H1 (cell line): ENCODE measurements at regions not wholly inside any gene's neighbourhood (a gene's known extent, or its start where the extent isn't known, plus 50 kb on each side); places are given as distances from the start of the nearest gene placed in this dataset.
"Not testable (repeated sequence)": the region's sequence is repeated elsewhere in the genome, so short reads cannot be mapped to it uniquely, and the experiment has no call there.

Experiments
- CTCF ChIA-PET: fragments of 300-600 bp; sonication (Branson Sonifier 250); formaldehyde crosslinking; loops from one replicate; lab custom pipeline; 2021; ENCODE audit not compliant: partially characterized antibody; lab: Charles Lee
- POLR2A ChIA-PET: fragments of 300-600 bp; sonication (Branson Sonifier 250); formaldehyde crosslinking; loops from one replicate; lab custom pipeline; 2021; ENCODE audit warnings: inconsistent platforms; ENCODE audit not compliant: partially characterized antibody; lab: Charles Lee
- DNase-seq, 2 experiments: peaks; one replicate each; pipeline versions ENCODE4 v3.0.0 to v3.0.0-alpha.2; 2010 to 2022; ENCODE audit warnings: low spot score in 2 of 2, low read depth in 1 of 2, mixed read lengths in 1 of 2
- FAIRE-seq: peaks from 2 replicates; lab custom pipeline; 2011; peaks lifted over from hg19 to GRCh38; lab: Jason Lieb, UNC
- H2AFZ ChIP-seq: 2 replicates; pipeline ENCODE4 v1.8.1; 2012; ENCODE audit warnings: low read length, inconsistent platforms
- H2AK5ac ChIP-seq: 2 replicates; pipeline ENCODE4 v1.6.1; 2013; ENCODE audit warnings: low read depth, low read length
- H2BK120ac ChIP-seq: replicated peaks from 2 replicates; pipeline ENCODE3; 2013; ENCODE audit warnings: low read depth, low read length, inconsistent platforms
- H2BK12ac ChIP-seq: 2 replicates; pipeline ENCODE4 v1.6.1; 2013; ENCODE audit warnings: low read depth, low read length
- H2BK15ac ChIP-seq: 2 replicates; pipeline ENCODE4 v1.6.1; 2013; ENCODE audit warnings: low read length
- H2BK20ac ChIP-seq: 2 replicates; pipeline ENCODE4 v1.6.1; 2013; ENCODE audit warnings: low read length
- H2BK5ac ChIP-seq: 2 replicates; pipeline ENCODE4 v1.6.1; 2013; ENCODE audit warnings: low read depth, low read length
- H3K14ac ChIP-seq: 2 replicates; pipeline ENCODE4 v1.6.1; 2013; ENCODE audit warnings: inconsistent platforms; ENCODE audit not compliant: insufficient read length
- H3K18ac ChIP-seq: 2 replicates; pipeline ENCODE4 v1.6.1; 2013; ENCODE audit warnings: low read length; ENCODE audit errors: extremely low read depth
- H3K23ac ChIP-seq: 2 replicates; pipeline ENCODE4 v1.6.1; 2013; ENCODE audit warnings: inconsistent platforms; ENCODE audit not compliant: insufficient read length
- H3K23me2 ChIP-seq: 2 replicates; pipeline ENCODE4 v1.6.1; 2013; ENCODE audit warnings: low read depth, low read length
- H3K27ac ChIP-seq: 2 replicates; pipeline ENCODE4 v1.6.1; 2011; ENCODE audit warnings: low read depth, low read length, inconsistent platforms
- H3K27me3 ChIP-seq, 4 experiments: replicated peaks in 1 of 4; 1 replicate in 1 of 4; 2 replicates in 3 of 4; pipeline versions ENCODE4 v1.6.1 to v1.8.1; 2011 to 2013; ENCODE audit warnings: low read length in 3 of 4, mild to moderate bottlenecking in 3 of 4, inconsistent platforms in 2 of 4, mixed read lengths in 2 of 4, moderate library complexity in 1 of 4; ENCODE audit not compliant: control insufficient read depth in 3 of 4, insufficient read depth in 3 of 4; ENCODE audit errors: extremely low read depth in 1 of 4
- H3K36me3 ChIP-seq, 4 experiments: 2 replicates each; pipeline versions ENCODE4 v1.6.1 to v1.8.1; 2011 to 2013; ENCODE audit warnings: mild to moderate bottlenecking in 4 of 4, low read length in 3 of 4, moderate library complexity in 2 of 4, control low read depth in 1 of 4, inconsistent platforms in 1 of 4; ENCODE audit not compliant: insufficient read depth in 4 of 4, control insufficient read depth in 2 of 4
- H3K4ac ChIP-seq: replicated peaks from 2 replicates; pipeline ENCODE3; 2013; ENCODE audit warnings: low read length, low read depth, mixed read lengths, inconsistent platforms; ENCODE audit not compliant: insufficient read length
- H3K4me1 ChIP-seq, 4 experiments: replicated peaks in 1 of 4; 1 replicate in 1 of 4; 2 replicates in 3 of 4; pipeline versions ENCODE4 v1.6.1 to v1.8.1; 2011 to 2013; ENCODE audit warnings: low read length in 3 of 4, inconsistent platforms in 2 of 4, mixed read lengths in 1 of 4; ENCODE audit not compliant: insufficient read depth in 4 of 4, control insufficient read depth in 3 of 4
- H3K4me2 ChIP-seq, 2 experiments: 2 replicates each; pipeline versions ENCODE4 v1.6.1 to v1.8.1; 2011 to 2013; ENCODE audit warnings: low read depth in 2 of 2, low read length in 2 of 2, control low read depth in 1 of 2, inconsistent platforms in 1 of 2, mild to moderate bottlenecking in 1 of 2; ENCODE audit not compliant: insufficient read depth in 1 of 2
- H3K4me3 ChIP-seq, 4 experiments: fragments of 200-600, 300-600 bp in 1 of 4; sonication (generic), shearing (Covaris generic), sonication (Bioruptor Twin) in 1 of 4; 2 replicates each; pipeline versions ENCODE4 v1.5.1 to v1.8.1; 2011 to 2016; ENCODE audit warnings: low read length in 4 of 4, low read depth in 3 of 4, control low read depth in 2 of 4, inconsistent platforms in 2 of 4, mild to moderate bottlenecking in 2 of 4, mixed read lengths in 1 of 4, moderate library complexity in 1 of 4; ENCODE audit not compliant: insufficient read depth in 2 of 4; ENCODE audit errors: extremely low read depth in 1 of 4
- H3K56ac ChIP-seq: replicated peaks from 2 replicates; pipeline ENCODE3; 2013; ENCODE audit warnings: low read depth, mild to moderate bottlenecking, mixed read lengths, low read length, inconsistent platforms; ENCODE audit not compliant: insufficient read length
- H3K79me1 ChIP-seq: 2 replicates; pipeline ENCODE4 v1.6.1; 2013; ENCODE audit warnings: low read depth, low read length, control low read depth
- H3K79me2 ChIP-seq, 2 experiments: 2 replicates each; pipeline versions ENCODE4 v1.6.1 to v1.8.1; 2012 to 2013; ENCODE audit warnings: low read length in 2 of 2, mild to moderate bottlenecking in 2 of 2, inconsistent platforms in 1 of 2; ENCODE audit not compliant: insufficient read depth in 2 of 2, control insufficient read depth in 1 of 2
- H3K9ac ChIP-seq, 4 experiments: replicated peaks in 1 of 4; 1 replicate in 1 of 4; 2 replicates in 3 of 4; pipeline versions ENCODE4 v1.6.1 to v1.8.1; 2011 to 2013; ENCODE audit warnings: low read depth in 3 of 4, low read length in 3 of 4, control low read depth in 2 of 4, mild to moderate bottlenecking in 2 of 4, moderate library complexity in 2 of 4, inconsistent platforms in 1 of 4; ENCODE audit errors: extremely low read depth in 1 of 4
- H3K9me3 ChIP-seq, 2 experiments: 2 replicates each; pipeline versions ENCODE4 v1.6.1 to v1.8.1; 2012 to 2013; ENCODE audit warnings: mild to moderate bottlenecking in 2 of 2, moderate library complexity in 2 of 2, control low read depth in 1 of 2, inconsistent platforms in 1 of 2, low read depth in 1 of 2, low read length in 1 of 2, mixed read lengths in 1 of 2; ENCODE audit not compliant: insufficient read depth in 2 of 2
- H4K20me1 ChIP-seq, 2 experiments: replicated peaks in 1 of 2; 2 replicates each; pipeline versions ENCODE3 to v1.8.1; 2011 to 2013; ENCODE audit warnings: inconsistent platforms in 2 of 2, low read length in 2 of 2, mild to moderate bottlenecking in 1 of 2; ENCODE audit not compliant: insufficient read depth in 2 of 2, control insufficient read depth in 1 of 2
- H4K5ac ChIP-seq: 2 replicates; pipeline ENCODE4 v1.6.1; 2013; ENCODE audit warnings: low read length, low read depth, mixed read lengths, inconsistent platforms; ENCODE audit not compliant: insufficient read length
- H4K8ac ChIP-seq: 2 replicates; pipeline ENCODE4 v1.8.0; 2013; ENCODE audit warnings: mild to moderate bottlenecking, moderate library complexity, low read length, inconsistent platforms; ENCODE audit not compliant: insufficient read depth; ENCODE audit errors: extremely low read depth
- H4K91ac ChIP-seq: replicated peaks from 2 replicates; pipeline ENCODE3; 2013; ENCODE audit warnings: low read length, mixed read lengths, inconsistent platforms; ENCODE audit not compliant: insufficient read length
- E2F6 ChIP-seq: IDR thresholded peaks from 2 replicates; pipeline ENCODE4 v1.6.1; 2012; ENCODE audit warnings: inconsistent platforms
- MAFK ChIP-seq: IDR thresholded peaks from 2 replicates; pipeline ENCODE4 v1.6.1; 2012; ENCODE audit warnings: low read depth, mild to moderate bottlenecking, improper control_type of control experiment, low read length
- SP1 ChIP-seq: IDR thresholded peaks from 2 replicates; pipeline ENCODE4 v1.6.1; 2011; ENCODE audit warnings: low read depth, low read length
- SRF ChIP-seq: IDR thresholded peaks from 2 replicates; pipeline ENCODE4 v1.6.1; 2011; ENCODE audit warnings: mild to moderate bottlenecking, low read depth, low read length, moderate library complexity
- TAF1 ChIP-seq: IDR thresholded peaks from 2 replicates; pipeline ENCODE4 v1.6.1; 2011; ENCODE audit warnings: mild to moderate bottlenecking, low read depth, low read length
- ZNF274 ChIP-seq: IDR thresholded peaks from 2 replicates; pipeline ENCODE4 v1.7.0; 2012; ENCODE audit warnings: low read length, borderline replicate concordance; ENCODE audit errors: extremely low read depth
- WGBS, 2 experiments: shearing (Covaris generic) in 1 of 2; methylation state at CpG; one replicate each; pipeline versions ENCODE4 v1.1.6 to v1.1.7; 2013 to 2015; ENCODE audit warnings: low lambda C conversion rate in 2 of 2, mixed read lengths in 2 of 2, inconsistent platforms in 1 of 2, low coverage in 1 of 2, missing lambda C conversion rate in 1 of 2; ENCODE audit not compliant: insufficient replicate concordance in 2 of 2, insufficient coverage in 1 of 2, insufficient read length in 1 of 2; ENCODE audit errors: extremely low coverage in 1 of 2, missing lambda C conversion rate in 1 of 2; 5-methylcytosine and 5-hydroxymethylcytosine counted together
- TF ChIP-seq, protein P1 (sequence below): IDR thresholded peaks from 2 replicates; pipeline ENCODE4 v1.6.1; 2011; ENCODE audit warnings: low read length, improper control_type of control experiment

- TF ChIP-seq E2F6, result no peak
- TF ChIP-seq TAF1, result no peak
- TF ChIP-seq, protein P1, sequence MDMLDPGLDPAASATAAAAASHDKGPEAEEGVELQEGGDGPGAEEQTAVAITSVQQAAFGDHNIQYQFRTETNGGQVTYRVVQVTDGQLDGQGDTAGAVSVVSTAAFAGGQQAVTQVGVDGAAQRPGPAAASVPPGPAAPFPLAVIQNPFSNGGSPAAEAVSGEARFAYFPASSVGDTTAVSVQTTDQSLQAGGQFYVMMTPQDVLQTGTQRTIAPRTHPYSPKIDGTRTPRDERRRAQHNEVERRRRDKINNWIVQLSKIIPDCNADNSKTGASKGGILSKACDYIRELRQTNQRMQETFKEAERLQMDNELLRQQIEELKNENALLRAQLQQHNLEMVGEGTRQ, result no peak
- TF ChIP-seq SRF, result no peak
- TF ChIP-seq ZNF274, result no peak
- TF ChIP-seq MAFK, result no peak
- TF ChIP-seq SP1, result no peak
Observed at GRCh38 chrX:76643590-76643989, 216.1 kb downstream of the MAGEE1 start (continued).

DNA sequence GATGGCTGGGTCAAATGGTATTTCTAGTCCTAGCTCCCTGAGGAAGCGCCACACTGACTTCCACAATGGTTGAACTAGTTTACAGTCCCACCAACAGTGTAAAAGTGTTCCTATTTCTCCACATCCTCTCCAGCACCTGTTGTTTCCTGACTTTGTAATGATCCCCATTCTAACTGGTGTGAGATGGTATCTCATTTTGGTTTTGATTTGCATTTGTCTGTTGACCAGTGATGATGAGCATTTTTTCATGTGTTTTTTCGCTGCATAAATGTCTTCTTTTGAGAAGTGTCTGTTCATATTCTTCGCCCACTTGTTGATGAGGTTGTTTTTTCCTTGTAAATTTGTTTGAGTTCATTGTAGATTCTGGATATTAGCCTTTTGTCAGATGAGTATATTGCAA, 223.9 kb downstream of the MAGEE1 start:
- H4K20me1 ChIP-seq, H4K5ac ChIP-seq, H3K4me1 ChIP-seq, H3K4ac ChIP-seq, DNase-seq, H2BK15ac ChIP-seq, H3K4me2 ChIP-seq, H2BK12ac ChIP-seq, H3K23ac ChIP-seq, H2BK20ac ChIP-seq, H3K36me3 ChIP-seq, H2BK120ac ChIP-seq, H3K9me3 ChIP-seq, H2AK5ac ChIP-seq, H4K91ac ChIP-seq, CTCF ChIA-PET, FAIRE-seq, H3K14ac ChIP-seq, H3K23me2 ChIP-seq, H3K9ac ChIP-seq, H3K27ac ChIP-seq, H4K8ac ChIP-seq, H2BK5ac ChIP-seq, H3K27me3 ChIP-seq, H3K4me3 ChIP-seq, POLR2A ChIA-PET, H3K18ac ChIP-seq, H2AFZ ChIP-seq, H3K56ac ChIP-seq, H3K79me2 ChIP-seq, H3K79me1 ChIP-seq: not testable (repeated sequence)
- WGBS, 2 experiments, result 88% methylated on average over 2 of the region's 3 CpGs; no CpG with 5 or more reads in 1 of the 2 experiments
